ENCODE measurements at regions not wholly inside any gene's neighbourhood (a gene's known extent, or its start where the extent isn't known, plus 50 kb on each side); places are given as distances from the start of the nearest gene placed in this dataset.
"Not testable (repeated sequence)": the region's sequence is repeated elsewhere in the genome, so short reads cannot be mapped to it uniquely, and the experiment has no call there.

GRCh38 chrX:40788698-40789097 lies 53.4 kb upstream of the MED14 start:
- not testable (repeated sequence) for DNase-seq

DNA sequence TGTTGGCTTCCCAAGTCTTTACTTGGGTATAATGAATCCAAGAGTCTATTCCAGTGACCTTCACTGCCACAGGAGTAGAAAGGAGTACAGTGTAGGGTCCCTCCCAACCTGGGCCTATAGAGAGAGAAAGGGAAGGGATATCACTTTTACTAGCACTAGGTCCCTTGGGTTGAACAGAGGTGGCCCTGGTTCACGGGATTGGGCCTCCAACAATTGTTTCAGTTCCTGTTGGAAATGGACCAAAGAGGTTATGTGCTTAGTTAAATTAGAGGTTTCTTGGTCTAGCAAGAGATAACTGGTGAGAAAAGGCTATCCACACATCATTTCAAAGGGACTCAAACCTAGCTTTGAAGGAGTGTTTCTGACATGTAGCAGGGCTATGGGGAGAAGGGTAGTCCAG lies 57.1 kb upstream of the MED14 start:
- no peak for DNase-seq

DNA sequence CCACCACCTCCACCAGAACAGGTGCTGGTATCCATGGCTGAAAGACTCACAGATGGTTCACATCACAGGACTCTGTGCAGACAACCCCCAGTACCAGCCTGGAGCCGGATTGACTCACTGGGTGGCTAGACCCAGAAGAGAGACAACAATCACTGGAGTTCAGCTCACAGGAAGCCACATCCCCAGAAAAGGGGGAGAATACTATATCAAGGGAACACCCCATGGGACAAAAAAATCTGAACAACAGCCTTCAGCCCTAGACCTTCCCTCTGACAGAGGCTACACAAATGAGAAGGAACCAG lies 59.4 kb upstream of the MED14 start:
- not testable (repeated sequence) for DNase-seq

GRCh38 chrX:40799745-40800144 lies 64.4 kb upstream of the MED14 start:
- DNase-seq: not testable (repeated sequence)

- DNase-seq: no peak
Measured at GRCh38 chrX:40805404-40805803, 70.1 kb upstream of the MED14 start.

DNA sequence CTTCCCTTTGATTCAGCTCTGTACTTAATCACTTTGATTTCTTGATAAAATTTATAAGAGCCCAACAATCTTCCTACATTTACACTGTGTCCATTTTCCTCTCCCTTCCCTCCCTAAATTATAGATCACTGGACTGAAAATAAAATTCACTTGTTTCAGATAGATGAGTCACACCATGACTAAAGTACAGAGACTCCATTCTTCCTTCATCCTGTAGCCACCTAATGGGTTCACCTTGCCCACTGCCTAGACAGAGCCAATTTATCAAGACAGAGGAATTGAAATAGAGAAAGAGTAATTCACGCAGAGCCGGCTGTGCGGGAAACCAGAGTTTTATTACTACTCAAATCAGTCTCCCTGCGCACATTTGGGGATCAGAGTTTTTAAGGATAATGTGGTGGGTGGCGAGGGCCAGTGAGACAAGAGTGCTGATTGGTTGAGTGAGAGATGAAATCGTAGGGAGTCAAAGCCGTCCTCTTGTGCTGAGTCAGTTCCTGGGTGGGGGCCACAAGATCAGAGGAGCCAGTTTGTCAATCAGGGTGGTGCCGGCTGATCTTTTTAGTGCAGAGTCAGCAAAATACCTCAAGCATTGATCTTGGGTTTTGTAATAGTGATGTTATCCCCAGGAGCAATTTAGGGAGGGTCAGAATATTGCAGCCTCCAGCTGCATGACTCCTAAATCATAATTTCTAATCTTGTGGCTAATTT lies 71.3 kb upstream of the MED14 start:
- DNase-seq: no peak

- no peak for DNase-seq
Measured at GRCh38 chrX:40807384-40807783, 72.0 kb upstream of the MED14 start.

DNA sequence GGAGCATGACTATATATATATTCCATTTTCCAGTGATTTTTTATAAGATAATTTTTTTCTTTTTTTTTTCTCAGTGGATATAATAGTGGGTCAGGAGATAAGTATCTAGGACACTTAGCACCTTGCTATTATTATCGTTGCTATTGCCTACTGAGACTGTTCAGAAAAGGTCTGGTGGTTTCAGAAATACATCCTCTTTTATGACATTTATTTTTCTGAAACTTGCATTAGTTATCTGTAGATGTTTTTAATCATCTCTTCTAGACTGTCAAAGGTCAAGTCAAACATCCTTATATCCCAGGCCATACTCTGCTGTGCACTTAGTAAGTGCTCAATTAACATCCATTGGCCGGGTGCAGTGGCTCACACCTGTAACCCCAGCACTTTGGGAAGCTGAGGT lies 72.9 kb upstream of the MED14 start:
- DNase-seq: no peak

DNA sequence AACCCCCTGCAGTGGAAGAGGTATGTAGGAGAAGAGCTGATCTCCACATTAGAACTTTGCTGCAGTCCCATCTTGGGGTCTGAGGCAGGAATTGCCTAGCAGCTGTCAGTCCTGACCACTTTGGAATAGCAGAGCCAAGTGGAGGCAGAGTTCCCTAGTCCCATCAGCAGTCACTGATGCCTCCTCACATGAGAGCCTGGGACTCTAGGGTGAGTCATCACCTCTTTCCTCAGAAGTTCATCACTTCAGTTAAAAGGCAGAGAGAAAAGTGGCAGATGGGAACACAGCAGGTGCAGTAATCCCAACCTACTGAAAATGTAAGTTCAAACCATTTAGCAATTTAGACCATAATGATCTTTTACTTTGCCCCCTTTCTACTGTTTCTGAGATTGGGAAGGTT lies 73.9 kb upstream of the MED14 start:
- no peak for DNase-seq

- not testable (repeated sequence) for DNase-seq
Measured at GRCh38 chrX:40815045-40815444, 79.7 kb upstream of the MED14 start.

- no peak for DNase-seq
Measured at GRCh38 chrX:40816906-40817305, 81.6 kb upstream of the MED14 start.

GRCh38 chrX:40818236-40818635 lies 82.9 kb upstream of the MED14 start:
- DNase-seq: no peak

DNA sequence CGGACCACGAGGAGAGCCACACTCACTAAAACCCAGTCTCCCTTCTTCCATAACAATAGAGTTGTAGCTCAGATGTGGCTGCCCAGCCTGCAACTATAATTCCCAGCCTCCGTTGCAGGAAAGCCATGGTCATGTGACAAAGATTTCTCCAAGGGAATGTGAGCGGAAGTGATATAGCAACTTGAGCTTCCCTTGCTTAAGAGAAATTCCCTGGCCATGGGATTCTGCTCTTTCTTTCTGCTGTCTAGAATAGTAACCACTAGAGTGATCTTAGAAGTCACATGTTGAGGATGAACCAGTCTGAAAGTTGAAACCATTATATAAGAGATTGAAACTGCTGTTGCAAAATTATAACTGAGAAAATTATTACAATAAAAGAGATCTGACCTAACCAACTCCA lies 86.4 kb upstream of the MED14 start:
- DNase-seq: no peak

DNA sequence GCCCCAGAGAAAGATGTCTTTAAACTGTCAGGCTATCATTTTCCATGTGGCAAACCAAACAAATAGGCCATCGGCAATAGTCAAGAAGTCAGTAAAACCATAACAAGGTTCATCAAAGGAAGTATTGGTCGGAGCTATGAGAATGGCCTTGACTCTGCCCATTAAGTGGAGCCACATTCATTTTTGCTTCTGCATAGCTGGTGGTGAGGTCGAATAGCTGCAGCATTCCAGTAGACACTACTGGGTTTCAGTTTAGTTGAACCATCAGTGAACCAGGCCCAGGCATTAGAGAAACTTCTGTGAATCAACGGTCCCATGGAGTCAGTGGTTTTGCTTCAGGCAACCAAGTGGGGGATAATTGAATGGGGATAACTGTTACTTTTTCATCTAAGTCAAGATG lies 92.0 kb upstream of the MED14 start:
- DNase-seq: no peak

- DNase-seq: no peak
Measured at GRCh38 chrX:40831750-40832149, 96.4 kb upstream of the MED14 start.

DNA sequence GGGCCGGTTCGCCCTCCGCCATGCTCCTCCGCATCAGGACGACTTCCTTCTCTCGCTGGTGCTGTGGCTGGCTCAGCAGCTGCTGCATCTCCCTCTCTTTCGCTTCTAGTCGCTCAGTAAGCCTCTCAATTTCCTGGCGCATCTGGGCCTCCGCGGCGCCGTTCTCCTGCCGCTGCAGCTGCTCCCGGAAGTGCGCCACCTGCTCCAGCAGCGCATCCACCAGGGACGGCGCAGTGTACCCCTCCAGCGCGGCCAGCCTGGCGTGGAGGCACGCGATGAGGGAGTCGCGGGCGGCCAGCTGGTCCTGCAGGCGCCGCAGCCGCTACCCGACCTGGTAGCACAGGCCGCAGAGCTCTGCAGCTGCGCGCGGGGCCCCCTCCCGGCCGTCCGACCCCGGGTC lies 97.4 kb upstream of the MED14 start:
- no peak for DNase-seq

- no peak for DNase-seq
Measured at GRCh38 chrX:40834225-40834624, 98.9 kb upstream of the MED14 start.

DNA sequence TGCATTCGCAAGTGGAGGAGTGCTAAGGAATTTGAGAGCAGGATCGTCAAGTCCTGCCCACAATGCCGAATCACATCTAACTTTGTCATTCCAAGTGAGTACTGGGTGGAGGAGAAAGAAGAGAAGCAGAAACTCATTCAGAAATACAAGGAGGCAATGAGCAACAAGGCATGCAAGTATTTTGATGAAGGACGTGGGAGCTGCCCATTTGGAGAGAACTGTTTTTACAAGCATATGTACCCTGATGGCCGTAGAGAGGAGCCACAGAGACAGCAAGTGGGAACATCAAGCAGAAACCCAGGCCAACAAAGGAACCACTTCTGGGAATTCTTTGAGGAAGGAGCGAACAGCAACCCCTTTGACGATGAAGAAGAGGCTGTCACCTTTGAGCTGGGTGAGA lies 100.2 kb upstream of the MED14 start:
- DNase-seq: no peak

GRCh38 chrX:40843643-40844042 lies 108.3 kb upstream of the MED14 start:
- no peak for DNase-seq

- no peak for DNase-seq
Measured at GRCh38 chrX:40844471-40844870, 109.1 kb upstream of the MED14 start.

DNA sequence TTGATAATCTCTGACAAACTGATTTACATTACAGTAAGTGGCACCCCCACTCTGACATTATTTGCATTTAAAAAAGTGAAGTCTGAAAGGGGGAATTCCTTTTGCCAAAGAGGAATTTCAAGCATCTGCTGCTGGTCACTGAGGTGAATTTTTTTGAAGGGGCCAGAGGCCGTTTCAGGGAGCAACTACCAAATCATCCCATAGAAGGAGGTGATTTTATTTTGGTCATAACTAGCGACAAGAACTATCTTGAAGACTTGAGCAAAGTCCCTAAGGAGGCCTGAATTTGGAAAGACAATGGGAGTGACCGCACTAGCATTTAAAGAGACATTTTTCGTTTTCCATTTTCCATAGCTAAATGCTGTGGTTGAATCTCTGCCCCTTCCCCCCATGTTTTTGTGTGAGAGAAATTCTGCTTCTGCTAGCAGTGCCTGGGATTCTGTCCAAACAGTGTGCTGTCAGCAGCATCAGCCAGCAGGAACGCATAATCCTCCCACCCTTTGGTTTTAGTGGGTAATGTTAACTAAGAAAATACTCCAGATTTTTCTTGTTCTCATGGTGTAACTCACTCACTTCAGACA lies 110.1 kb upstream of the MED14 start:
- DNase-seq: no peak

DNA sequence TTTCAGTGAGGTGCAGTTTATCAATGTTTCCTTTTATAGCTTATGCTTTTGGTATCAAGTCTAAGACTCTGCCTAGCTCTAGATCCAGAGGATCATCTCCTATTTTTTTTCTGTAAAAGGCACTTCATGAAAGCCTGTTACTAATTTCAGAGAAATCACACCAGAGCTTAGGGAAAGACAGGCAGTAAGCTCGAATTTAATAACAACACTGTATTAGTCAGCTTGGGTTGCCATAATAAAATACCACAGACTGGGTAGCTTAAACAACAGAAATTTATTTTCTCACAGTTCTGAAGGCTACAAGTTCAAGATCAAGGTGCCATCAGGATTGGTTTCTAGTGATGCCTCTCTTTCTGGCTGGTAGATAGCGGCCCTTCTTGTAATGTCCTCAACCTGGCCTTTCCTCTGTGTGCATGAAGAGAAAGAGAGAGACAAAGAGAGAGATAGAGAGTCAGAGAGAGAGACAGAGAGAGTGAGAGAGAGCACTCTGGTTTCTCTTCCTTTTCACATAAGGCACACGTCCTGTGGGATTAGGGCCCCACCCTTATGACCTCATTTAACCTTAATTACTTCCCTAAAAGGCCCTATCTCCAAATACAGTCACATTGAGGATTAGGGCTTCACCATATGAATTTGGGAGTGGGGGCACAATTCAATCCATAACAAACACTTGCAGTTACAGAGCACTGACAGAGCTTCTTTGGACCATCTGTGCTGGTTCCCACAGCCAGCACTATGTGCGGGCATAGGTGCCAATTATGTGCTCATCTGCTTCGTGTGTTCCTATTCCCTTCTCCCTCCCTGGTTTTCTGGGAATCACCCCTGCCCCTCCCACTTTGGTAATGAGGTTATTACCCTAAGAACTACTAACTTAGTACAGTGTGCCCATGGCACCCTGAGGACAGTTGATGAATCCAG lies 114.8 kb upstream of the MED14 start:
- DNase-seq: no peak

GRCh38 chrX:40852586-40852985 lies 117.2 kb upstream of the MED14 start:
- no peak for DNase-seq

All from CD4-positive, alpha-beta T cell treated with Interleukin-15 for 1 hour (primary cell).